Keratinocyte (primary cell): ENCODE measurements at regions not wholly inside any gene's neighbourhood (a gene's known extent, or its start where the extent isn't known, plus 50 kb on each side); places are given as distances from the start of the nearest gene placed in this dataset.

Experiments used
- EZH2 ChIP-seq: IDR thresholded peaks from one replicate; pipeline ENCODE4 v1.6.1; 2012; ENCODE audit warnings: inconsistent platforms, mild to moderate bottlenecking, low read length, moderate library complexity
- TF ChIP-seq, protein P1 (sequence below), 3 experiments: IDR thresholded peaks in 1 of 3; conservative IDR thresholded peaks in 1 of 3; optimal IDR thresholded peaks in 1 of 3; 2 replicates in 2 of 3; 3 replicates in 1 of 3; pipeline versions ENCODE3 to v1.5.1; 2011; ENCODE audit warnings: low read length in 3 of 3, mild to moderate bottlenecking in 3 of 3, moderate library complexity in 2 of 3, control low read depth in 1 of 3, inconsistent platforms in 1 of 3; ENCODE audit not compliant: insufficient read depth in 2 of 3; ENCODE audit errors: extremely low read depth in 1 of 3

DNA sequence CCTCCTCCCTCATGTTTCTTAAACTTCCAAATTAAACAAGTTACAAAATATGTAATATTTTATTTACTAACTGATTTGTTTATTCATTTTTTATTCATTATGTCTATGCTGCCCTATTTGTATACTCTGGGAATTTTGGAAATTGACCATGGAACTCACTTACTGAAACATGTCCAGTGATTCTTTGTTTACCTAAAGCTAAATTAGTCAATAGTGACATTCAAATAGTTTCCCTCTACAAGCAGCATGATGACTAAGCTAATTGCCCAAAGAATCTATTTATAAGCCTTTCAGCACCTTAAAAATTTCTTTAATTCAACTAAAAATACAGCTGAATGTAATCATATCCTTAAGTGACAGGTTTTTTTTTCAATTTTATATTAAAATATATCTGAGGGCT is 437.7 kb downstream of the SI start:
- TF ChIP-seq, protein P1, sequence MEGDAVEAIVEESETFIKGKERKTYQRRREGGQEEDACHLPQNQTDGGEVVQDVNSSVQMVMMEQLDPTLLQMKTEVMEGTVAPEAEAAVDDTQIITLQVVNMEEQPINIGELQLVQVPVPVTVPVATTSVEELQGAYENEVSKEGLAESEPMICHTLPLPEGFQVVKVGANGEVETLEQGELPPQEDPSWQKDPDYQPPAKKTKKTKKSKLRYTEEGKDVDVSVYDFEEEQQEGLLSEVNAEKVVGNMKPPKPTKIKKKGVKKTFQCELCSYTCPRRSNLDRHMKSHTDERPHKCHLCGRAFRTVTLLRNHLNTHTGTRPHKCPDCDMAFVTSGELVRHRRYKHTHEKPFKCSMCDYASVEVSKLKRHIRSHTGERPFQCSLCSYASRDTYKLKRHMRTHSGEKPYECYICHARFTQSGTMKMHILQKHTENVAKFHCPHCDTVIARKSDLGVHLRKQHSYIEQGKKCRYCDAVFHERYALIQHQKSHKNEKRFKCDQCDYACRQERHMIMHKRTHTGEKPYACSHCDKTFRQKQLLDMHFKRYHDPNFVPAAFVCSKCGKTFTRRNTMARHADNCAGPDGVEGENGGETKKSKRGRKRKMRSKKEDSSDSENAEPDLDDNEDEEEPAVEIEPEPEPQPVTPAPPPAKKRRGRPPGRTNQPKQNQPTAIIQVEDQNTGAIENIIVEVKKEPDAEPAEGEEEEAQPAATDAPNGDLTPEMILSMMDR (optimal IDR thresholded peaks at IDR 0.05 in 1 of 3, IDR thresholded peaks at IDR 0.05 in 1 of 3, conservative IDR thresholded peaks at IDR 0.05 in 1 of 3; ENCODE audit: extremely low read depth in 1 of 3, insufficient read depth in 2 of 3, low read length in 3 of 3) = no peak
- TF ChIP-seq EZH2 = no peak
